Mucosa of rectum (tissue), 2 donors: ENCODE measurements at regions not wholly inside any gene's neighbourhood (a gene's known extent, or its start where the extent isn't known, plus 50 kb on each side); places are given as distances from the start of the nearest gene placed in this dataset.

Source experiments
- H3K27ac ChIP-seq, 2 donors: one replicate each; pipeline ENCODE4 v1.7.0; 2013; ENCODE audit warnings: inconsistent platforms in 2 of 2, low read depth in 2 of 2, low read length in 2 of 2
- H3K27me3 ChIP-seq, 2 donors: one replicate each; pipeline ENCODE4 v1.7.0; 2013; ENCODE audit warnings: low read length in 2 of 2; ENCODE audit not compliant: control insufficient read depth in 2 of 2, insufficient read depth in 2 of 2
- H3K36me3 ChIP-seq, 2 donors: one replicate each; pipeline ENCODE4 v1.7.0; 2013; ENCODE audit warnings: low read length in 2 of 2; ENCODE audit not compliant: control insufficient read depth in 2 of 2, insufficient read depth in 2 of 2
- H3K4me1 ChIP-seq, 2 donors: one replicate each; pipeline ENCODE4 v1.7.0; 2013; ENCODE audit warnings: low read length in 2 of 2, mild to moderate bottlenecking in 1 of 2; ENCODE audit not compliant: control insufficient read depth in 2 of 2, insufficient read depth in 2 of 2
- H3K4me3 ChIP-seq, 2 donors: one replicate each; pipeline ENCODE4 v1.7.0; 2013; ENCODE audit warnings: low read length in 2 of 2
- H3K9ac ChIP-seq, 2 donors: one replicate each; pipeline ENCODE4 v1.7.0; 2013; ENCODE audit warnings: low read length in 2 of 2, low read depth in 1 of 2, mild to moderate bottlenecking in 1 of 2
- H3K9me3 ChIP-seq, 2 donors: one replicate each; pipeline ENCODE4 v1.7.0; 2013; ENCODE audit warnings: low read length in 2 of 2; ENCODE audit not compliant: control insufficient read depth in 2 of 2
- donor health status: healthy.
- donor health status: Normal muscosa, but diverticular disease.

DNA sequence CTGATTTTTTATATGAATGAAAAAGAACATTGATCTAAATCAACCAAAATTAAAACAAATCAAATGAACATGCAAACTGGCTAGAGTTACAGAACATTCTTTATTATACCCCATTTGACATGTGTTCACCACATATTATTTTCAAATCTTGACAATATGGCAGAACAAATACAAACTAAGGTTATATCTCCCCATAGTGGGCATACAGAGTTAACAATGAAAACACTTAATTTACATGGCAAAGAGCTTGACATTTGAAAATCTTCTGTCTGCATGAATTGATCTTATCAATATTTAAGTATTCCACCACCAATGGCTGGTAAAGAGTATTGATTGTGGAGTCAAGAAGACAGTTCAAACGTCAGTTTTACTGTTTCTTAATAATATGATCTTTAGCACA, 197.9 kb upstream of the ANO3 start:
- Histone ChIP-seq H3K9me3 (no peaks in the 10 kb centered on the region), H3K4me3 (no peak overlapping the region), H3K9ac (no peak overlapping the region), H3K27ac (no peak overlapping the region), H3K4me1 (no peaks in the 10 kb centered on the region), H3K27me3 (no peaks in the 10 kb centered on the region), H3K36me3 (no peaks in the 10 kb centered on the region)

- no peak overlapping the region for H3K4me3 ChIP-seq
- no peaks in the 10 kb centered on the region for H3K4me1 ChIP-seq
- no peaks in the 10 kb centered on the region for H3K36me3 ChIP-seq
- no peak overlapping the region for H3K9ac ChIP-seq
- H3K27me3 ChIP-seq: no peaks in the 10 kb centered on the region
- H3K9me3 ChIP-seq: no peaks in the 10 kb centered on the region
- no peak overlapping the region for H3K27ac ChIP-seq
These were observed 197.2 kb upstream of the ANO3 start for GRCh38 chr11:26134481-26135355.

- Histone ChIP-seq H3K9me3 (no peaks in the 10 kb centered on the region), H3K9ac (no peak overlapping the region), H3K4me1 (no peaks in the 10 kb centered on the region), H3K36me3 (no peaks in the 10 kb centered on the region), H3K27ac (no peak overlapping the region), H3K4me3 (no peak overlapping the region), H3K27me3 (no peaks in the 10 kb centered on the region)
These were observed 194.3 kb upstream of the ANO3 start for GRCh38 chr11:26137651-26138050.

DNA sequence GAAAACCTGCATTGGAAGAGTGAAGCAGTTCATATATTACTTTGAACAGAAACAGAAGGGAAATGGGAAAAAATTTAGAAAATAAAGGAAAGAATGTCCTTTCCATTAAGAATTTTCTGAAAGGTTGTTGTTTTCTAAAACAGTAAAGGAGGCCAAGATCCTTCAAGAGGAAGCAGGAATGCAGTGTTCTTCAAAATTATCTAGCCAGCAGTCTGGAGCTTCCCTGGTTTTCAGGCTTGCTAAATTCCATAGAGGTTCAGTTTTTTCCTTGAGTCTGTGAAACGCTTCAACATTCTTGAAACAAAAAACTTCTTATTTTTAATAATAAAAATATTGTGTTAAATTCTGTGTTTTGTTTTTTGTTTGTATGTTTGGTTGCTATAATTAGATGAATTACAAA, 189.0 kb upstream of the ANO3 start:
- no peak overlapping the region for H3K9ac ChIP-seq
- H3K4me3 ChIP-seq: no peak overlapping the region

GRCh38 chr11:26143566-26144290, 188.2 kb upstream of the ANO3 start:
- Histone ChIP-seq H3K27ac (no peak overlapping the region), H3K36me3 (no peaks in the 10 kb centered on the region), H3K4me3 (no peak overlapping the region), H3K9ac (no peak overlapping the region), H3K4me1 (no peaks in the 10 kb centered on the region), H3K27me3 (no peaks in the 10 kb centered on the region), H3K9me3 (no peaks in the 10 kb centered on the region)

More for the DNA sequence above, 189.0 kb upstream of the ANO3 start:
- H3K9me3 ChIP-seq: no peaks in the 10 kb centered on the region
- H3K27me3 ChIP-seq: no peaks in the 10 kb centered on the region
- no peak overlapping the region for H3K27ac ChIP-seq
- no peaks in the 10 kb centered on the region for H3K4me1 ChIP-seq
- H3K36me3 ChIP-seq: no peaks in the 10 kb centered on the region

DNA sequence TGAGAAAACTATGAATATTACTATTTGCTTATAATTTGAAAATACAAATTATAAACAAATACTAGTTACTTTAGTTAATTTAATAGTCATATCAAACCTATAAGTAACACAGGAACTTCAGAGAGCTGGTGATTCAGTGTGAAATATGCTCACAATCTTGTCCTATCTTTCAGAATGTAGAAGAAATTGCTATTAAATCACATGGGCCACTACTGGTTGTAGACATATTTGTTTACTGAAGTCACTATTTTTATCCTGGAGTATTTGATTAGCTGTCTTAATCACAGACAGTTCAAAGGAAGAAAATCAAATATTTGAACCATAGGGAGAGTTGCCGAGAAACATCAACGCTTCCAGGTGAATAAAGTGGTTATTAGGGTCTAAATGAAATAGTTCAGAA, 187.6 kb upstream of the ANO3 start:
- Histone ChIP-seq H3K9me3 (no peaks in the 10 kb centered on the region), H3K36me3 (no peaks in the 10 kb centered on the region), H3K4me1 (no peaks in the 10 kb centered on the region), H3K27me3 (no peaks in the 10 kb centered on the region), H3K4me3 (no peak overlapping the region), H3K9ac (no peak overlapping the region), H3K27ac (no peak overlapping the region)

GRCh38 chr11:26144911-26145310, 187.0 kb upstream of the ANO3 start:
- Histone ChIP-seq H3K27me3 (no peaks in the 10 kb centered on the region), H3K36me3 (no peaks in the 10 kb centered on the region), H3K4me3 (no peak overlapping the region), H3K27ac (no peak overlapping the region), H3K9me3 (no peaks in the 10 kb centered on the region), H3K9ac (no peak overlapping the region), H3K4me1 (no peaks in the 10 kb centered on the region)

DNA sequence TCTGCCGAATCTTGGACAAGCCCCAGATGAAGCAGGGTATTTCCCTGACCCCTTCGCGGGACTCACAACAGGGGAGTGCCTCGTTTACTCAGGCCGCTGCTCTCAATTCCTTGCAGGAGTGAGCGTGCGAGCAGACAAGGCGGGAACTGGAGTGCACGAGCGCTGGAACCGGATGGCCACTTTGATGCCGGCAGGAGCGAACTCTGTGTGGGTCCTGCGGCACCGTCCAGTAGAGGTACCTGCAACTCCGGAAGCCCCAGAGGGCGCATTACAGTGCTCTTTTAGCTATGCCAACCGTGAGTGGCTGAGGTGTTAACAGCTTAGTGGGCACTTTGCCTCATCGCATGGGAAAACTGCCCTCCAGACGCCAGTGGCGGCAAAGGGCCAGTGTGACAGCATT, 182.3 kb upstream of the ANO3 start:
- H3K4me3 ChIP-seq: no peak overlapping the region
- H3K36me3 ChIP-seq: no peaks in the 10 kb centered on the region
- no peaks in the 10 kb centered on the region for H3K9me3 ChIP-seq
- no peaks in the 10 kb centered on the region for H3K4me1 ChIP-seq
- no peak overlapping the region for H3K27ac ChIP-seq
- H3K9ac ChIP-seq: no peak overlapping the region
- H3K27me3 ChIP-seq: no peaks in the 10 kb centered on the region

GRCh38 chr11:26150031-26150430, 181.9 kb upstream of the ANO3 start:
- Histone ChIP-seq H3K36me3 (no peaks in the 10 kb centered on the region), H3K4me3 (no peak overlapping the region), H3K27me3 (no peaks in the 10 kb centered on the region), H3K9ac (no peak overlapping the region), H3K27ac (no peak overlapping the region), H3K9me3 (no peaks in the 10 kb centered on the region), H3K4me1 (no peaks in the 10 kb centered on the region)

GRCh38 chr11:26158251-26158650, 173.7 kb upstream of the ANO3 start:
- H3K4me3 ChIP-seq: no peak overlapping the region
- no peak overlapping the region for H3K27ac ChIP-seq
- no peaks in the 10 kb centered on the region for H3K27me3 ChIP-seq
- H3K4me1 ChIP-seq: no peaks in the 10 kb centered on the region
- H3K9me3 ChIP-seq: no peaks in the 10 kb centered on the region
- H3K9ac ChIP-seq: no peak overlapping the region
- no peaks in the 10 kb centered on the region for H3K36me3 ChIP-seq
